SIG-M5 treated with dmso at 0.1 percent for 504 hours (cell line): ENCODE measurements at regions not wholly inside any gene's neighbourhood (a gene's known extent, or its start where the extent isn't known, plus 50 kb on each side); places are given as distances from the start of the nearest gene placed in this dataset.
A peak's percentile ranks its signal among the peaks of the same experiment; 100 is the strongest.

Experiments used
- DNase-seq: peaks from one replicate; lab custom pipeline; 2025; ENCODE audit not compliant: unreplicated experiment; lab: John Stamatoyannopoulos, UW

DNA sequence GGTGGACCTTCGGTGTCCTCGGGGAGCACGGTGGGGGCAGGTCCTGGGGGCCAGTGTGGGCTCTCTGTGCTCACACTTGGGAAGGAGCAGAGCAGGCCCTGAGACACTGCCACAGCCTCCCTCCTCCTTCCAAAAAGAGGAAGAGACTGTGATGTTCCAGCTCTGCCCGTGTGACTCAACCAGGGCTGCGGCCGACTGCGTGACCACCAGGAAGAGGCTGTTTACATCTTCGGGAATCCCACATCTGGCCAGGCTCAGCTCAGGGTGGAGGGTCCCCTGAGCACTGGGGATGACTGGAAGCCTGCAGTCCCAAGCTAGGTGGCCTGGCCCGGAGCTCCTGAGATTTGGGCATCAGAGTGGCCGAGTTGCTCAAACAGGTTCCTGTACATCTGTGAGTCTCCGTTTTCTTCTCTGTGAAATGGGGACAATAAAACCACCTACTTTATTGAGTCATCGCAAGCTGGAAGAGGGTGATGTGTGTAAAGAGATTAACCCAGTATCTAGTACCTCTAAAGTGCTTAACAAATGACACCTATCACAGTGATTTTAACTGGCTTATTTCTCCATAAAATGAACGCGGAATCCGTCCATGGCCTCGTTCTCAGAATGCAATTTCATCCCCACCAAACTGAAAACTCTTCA lies 242.1 kb downstream of the DLL1 start:
- peak; percentile 64 for DNase-seq

DNA sequence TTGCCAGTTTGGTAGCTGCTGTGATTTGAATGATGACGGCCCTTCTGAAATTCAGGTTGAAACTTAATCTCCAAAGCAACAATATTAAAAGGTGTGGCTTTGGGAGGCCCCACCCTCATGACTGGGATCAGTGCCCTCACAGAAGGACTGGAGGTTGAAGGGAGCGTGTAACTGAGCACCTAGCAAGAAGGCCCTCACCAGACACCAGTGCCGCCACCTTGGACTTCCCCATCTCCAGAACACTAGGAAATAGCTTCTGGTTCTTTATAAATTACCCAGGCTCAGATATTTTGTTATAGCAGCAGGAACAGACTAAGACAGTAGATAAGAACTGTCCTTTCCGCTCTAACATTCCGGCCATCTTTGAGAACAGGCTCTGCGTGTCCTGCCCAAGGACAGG lies 243.1 kb downstream of the DLL1 start:
- DNase-seq: no peak

GRCh38 chr6:170046791-170047626 lies 243.9 kb downstream of the DLL1 start:
- no peak for DNase-seq

DNA sequence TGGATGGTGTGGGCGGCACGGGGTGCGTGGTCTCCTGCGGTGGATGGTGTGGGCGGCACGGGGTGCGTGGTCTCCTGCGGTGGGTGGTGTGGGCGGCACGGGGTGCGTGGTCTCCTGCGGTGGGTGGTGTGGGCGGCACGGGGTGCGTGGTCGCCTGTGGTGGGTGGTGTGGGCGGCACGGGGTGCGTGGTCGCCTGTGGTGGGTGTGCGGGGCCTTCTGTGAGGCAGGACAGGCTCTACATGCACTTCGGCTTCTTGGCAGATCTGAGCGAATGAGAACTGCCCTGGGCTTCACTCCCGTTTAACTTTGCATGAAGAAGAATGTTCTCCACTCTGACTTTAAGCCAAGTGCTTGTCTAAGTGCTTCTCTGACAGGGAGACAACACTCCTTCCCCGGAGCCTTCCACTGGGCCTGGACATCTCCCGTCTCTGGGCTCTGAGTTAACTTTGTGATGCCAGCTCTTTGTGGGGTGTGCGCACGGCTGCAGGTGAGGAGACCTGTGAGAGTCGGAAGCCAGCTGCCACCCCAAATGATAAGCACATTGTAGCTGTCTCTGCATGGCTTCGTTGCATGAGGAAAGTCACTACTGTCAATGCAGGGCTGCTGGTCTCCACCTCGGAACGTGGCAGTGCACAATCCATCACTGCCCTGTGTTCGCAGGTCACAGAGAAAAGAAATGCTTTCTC lies 244.8 kb downstream of the DLL1 start:
- no peak for DNase-seq

DNA sequence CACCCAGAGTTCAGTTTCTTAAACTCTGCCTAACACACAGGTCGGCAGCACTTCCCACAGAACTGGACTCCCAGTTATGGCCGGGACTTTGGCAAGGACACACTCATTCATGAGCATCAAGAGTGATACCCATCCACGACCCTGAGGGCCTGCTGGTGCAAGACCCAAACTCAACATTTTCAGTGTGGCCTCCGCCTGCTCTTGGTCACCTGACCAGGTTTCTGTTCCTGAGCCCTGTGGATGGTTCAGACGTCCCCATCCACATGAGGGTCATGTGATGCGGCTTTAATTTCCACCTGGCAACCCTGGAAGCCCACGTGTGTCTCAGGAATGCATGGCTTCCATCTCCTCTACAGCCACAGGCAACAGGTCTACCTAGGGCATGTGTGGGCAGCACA lies 245.3 kb downstream of the DLL1 start:
- DNase-seq: no peak

- no peak for DNase-seq
These were observed 245.9 kb downstream of the DLL1 start for GRCh38 chr6:170044836-170045562.

GRCh38 chr6:170043881-170044790 lies 246.7 kb downstream of the DLL1 start:
- DNase-seq: no peak

GRCh38 chr6:170043150-170043819 lies 247.6 kb downstream of the DLL1 start:
- no peak for DNase-seq

DNA sequence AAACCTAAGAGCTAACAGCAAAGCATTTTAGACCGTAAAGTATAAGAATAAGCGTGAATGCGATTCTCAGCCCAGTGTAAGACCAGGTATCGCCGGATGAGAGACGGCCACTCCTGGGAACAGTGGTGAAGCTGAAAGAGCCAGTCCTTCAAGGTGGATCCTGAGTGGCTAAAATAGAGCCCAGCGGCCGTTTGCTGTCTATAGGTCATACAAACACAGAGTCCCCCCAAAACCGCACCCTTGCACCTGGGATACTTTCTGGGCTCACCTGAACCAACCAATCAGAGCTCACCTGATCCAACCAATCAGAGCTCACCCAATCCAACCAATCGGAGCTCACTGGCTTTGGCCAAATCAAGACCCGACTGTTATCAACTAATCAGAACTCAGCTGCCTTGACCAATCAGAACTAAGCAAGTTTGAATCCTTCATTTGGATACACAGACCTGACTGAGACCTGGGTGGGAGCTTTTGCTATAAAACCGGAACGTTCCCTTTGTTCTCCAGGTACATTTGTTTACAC lies 248.2 kb downstream of the DLL1 start:
- DNase-seq: no peak

DNA sequence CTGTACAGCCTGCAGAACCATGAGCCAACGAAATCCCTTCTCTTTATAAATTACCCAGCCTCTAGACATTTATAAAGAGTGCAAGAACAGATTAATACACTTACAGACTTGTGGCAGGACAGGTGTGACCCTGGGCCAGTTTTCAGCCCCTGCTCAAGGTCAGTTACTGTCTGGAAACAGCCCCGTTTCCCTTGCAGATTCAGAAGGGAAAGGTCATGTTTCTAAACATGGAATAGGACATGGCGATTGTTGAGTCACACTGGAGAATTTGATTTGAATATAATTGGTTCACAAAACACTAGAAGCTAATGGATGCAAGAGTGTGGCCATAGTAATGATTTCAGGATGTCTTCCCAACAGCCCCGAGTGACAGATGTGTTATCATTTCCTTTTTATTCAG lies 248.8 kb downstream of the DLL1 start:
- DNase-seq: no peak

DNA sequence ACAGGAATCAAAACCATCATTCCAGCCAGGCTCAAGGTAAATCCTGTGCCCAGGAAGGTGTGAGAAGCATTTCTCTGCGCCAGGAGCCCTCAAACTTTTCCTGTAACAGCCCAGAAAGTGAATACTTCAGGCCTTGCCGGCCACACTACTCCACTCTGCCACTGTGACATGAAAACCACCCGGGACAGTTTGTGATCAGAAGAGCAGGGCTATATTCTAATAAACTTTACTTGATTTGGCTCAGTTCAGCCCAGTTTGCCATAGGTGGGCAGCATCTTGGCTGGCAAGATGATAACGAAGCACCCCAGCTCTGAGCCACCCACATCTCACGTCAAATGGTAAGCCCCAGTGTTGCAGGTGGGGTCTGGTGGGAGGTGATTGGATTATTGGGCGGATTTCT lies 249.4 kb downstream of the DLL1 start:
- no peak for DNase-seq

DNA sequence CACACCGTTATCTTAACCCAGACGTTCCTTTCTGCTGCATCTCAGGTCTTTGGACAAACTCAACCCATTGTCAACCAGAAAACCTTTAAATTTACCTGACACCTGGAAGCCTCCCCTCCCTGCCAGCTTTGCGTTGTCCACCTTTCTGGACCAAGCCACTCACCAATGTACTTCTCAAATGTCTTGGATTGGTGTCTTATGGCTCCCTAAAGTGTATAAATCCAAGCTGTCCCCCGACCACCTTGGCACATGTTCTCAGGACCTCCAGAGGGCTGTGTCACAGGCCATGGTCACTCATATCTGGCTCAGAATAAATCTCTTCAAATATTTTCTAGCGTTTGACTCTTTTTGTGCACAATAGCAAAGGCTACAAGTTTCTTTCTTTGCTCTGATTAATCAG lies 250.0 kb downstream of the DLL1 start:
- DNase-seq: no peak

GRCh38 chr6:170040115-170040500 lies 250.8 kb downstream of the DLL1 start:
- DNase-seq: no peak

GRCh38 chr6:170039156-170040114 lies 251.4 kb downstream of the DLL1 start:
- no peak for DNase-seq

DNA sequence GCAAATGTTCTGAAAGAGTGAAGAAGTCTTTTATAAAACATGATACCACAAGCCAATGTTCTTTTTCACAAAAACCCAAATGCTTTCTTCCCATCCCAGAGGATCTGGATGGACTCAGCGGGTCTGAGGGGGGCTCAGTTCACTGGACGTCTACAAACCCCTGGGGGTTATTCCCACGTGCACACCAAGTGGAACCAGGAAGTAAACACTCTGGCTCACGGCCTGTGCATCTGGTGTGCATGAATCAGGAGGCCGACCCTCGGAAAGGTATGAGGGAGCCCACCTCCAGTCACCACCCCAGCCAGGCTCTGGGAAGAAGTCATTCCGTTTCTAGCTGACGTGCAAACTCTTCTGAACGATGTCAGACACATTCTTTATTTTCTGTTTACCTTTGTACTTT lies 252.2 kb downstream of the DLL1 start:
- no peak for DNase-seq

DNA sequence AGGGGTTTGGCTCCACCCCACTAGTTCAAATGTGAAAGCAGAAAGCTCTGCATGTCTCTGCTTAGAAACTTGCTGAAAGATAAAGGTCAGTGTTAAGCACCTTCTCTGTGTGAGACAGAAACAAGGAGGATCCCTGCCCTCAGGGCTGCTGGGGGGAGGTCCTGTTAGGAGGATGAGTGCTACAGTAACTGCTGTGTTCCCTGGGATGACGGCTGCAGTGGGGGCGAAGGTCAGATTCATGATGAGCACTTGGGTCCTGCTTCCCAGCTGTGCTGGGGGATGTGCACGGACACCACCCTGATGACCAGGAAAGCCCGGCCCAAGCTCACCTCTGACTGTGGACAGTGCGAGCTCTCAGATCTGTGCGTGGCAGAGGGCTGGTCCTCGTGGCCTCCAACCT lies 252.6 kb downstream of the DLL1 start:
- DNase-seq: no peak

- DNase-seq: no peak
These were observed 253.2 kb downstream of the DLL1 start for GRCh38 chr6:170037541-170038250.

- no peak for DNase-seq
These were observed 254.0 kb downstream of the DLL1 start for GRCh38 chr6:170036916-170037315.
